HG02798 (cell line): ENCODE measurements at regions not wholly inside any gene's neighbourhood (a gene's known extent, or its start where the extent isn't known, plus 50 kb on each side); places are given as distances from the start of the nearest gene placed in this dataset.
"Not testable (repeated sequence)": the region's sequence is repeated elsewhere in the genome, so short reads cannot be mapped to it uniquely, and the experiment has no call there.

Source experiments
- ATAC-seq: cut with Tn5 transposase; IDR thresholded peaks from one replicate; pipeline ENCODE4 v1.9.1; 2021; ENCODE audit warnings: mild to moderate bottlenecking; ENCODE audit not compliant: unreplicated experiment, poor library complexity

DNA sequence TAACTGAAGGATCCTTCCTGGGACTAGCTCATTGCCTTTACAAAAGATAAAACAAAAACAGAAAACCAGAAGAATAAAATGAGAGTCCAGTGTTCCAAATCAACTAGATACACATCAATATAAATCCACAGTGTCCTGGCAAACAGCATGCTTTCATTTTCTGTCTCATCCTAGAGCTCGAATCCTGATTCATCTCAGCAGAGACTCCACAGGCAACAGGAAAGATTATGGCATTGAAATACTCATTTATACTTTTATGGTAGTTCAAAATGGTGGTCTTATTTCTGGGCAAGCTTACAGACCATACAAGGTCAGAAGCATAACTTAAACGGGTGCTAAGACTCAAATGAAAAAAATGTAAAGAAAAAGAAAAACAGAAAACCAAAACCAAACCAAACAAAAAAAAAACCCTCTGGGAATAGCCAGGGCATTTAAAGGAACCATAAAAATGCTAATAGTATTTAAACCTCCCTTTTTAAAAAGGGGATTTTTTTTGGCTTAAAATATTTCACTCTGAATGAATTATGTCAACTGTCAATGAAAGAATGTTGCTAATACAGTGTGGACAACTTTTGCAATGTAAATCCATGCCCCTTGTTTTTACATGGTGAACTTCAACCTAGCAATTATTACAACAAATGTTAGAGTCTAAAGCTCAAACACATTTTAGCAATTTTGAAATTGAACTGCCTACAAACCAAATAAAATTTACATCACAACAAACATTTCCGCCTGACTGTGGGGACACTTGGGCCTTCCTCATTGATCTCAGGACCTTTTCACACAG, 57.9 kb downstream of the GPR101 start:
- ATAC-seq: no peak

DNA sequence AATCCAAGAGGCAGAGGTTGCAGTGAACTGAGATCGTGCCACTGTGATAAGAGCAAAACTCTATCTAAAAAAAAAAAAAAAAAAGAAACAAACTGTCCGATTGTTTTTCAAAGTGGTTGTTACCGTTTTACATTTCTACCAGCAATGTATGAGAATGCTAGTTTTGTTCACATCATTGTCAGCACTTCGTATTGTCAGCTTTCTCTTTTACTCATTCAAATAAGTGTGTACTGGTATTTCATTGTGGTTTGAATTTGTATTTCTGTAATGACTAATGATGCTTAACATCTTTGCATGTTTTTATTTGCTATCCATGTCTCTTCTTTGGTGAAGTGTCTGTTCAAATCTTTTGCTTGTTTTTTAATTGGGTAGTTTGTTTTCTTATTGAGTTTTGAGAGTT, 65.8 kb downstream of the GPR101 start:
- no peak for ATAC-seq

DNA sequence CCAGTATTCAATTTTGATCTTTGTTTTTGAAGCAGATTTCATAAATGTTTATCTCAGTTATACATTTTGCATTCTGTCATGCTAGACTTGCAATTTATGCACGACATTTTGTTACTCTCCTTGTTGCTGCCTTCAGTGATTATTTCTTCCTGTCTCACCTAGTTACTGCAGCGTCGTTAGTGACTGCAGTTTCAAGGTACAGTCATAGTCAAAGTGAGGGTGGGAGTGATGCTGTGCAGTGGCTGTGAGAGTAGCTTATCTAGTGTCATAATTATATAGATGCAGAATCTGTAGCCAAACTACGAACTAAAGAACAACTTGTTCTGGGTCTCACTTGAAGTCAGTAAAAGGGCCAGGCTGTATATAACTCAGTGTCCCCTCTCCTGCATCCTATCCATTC, 69.8 kb downstream of the GPR101 start:
- ATAC-seq: no peak

- no peak for ATAC-seq
Observed at GRCh38 chrX:136961594-136962135, 72.1 kb downstream of the GPR101 start.

GRCh38 chrX:136954930-136955329, 74.4 kb upstream of the RBMX start:
- no peak for ATAC-seq

DNA sequence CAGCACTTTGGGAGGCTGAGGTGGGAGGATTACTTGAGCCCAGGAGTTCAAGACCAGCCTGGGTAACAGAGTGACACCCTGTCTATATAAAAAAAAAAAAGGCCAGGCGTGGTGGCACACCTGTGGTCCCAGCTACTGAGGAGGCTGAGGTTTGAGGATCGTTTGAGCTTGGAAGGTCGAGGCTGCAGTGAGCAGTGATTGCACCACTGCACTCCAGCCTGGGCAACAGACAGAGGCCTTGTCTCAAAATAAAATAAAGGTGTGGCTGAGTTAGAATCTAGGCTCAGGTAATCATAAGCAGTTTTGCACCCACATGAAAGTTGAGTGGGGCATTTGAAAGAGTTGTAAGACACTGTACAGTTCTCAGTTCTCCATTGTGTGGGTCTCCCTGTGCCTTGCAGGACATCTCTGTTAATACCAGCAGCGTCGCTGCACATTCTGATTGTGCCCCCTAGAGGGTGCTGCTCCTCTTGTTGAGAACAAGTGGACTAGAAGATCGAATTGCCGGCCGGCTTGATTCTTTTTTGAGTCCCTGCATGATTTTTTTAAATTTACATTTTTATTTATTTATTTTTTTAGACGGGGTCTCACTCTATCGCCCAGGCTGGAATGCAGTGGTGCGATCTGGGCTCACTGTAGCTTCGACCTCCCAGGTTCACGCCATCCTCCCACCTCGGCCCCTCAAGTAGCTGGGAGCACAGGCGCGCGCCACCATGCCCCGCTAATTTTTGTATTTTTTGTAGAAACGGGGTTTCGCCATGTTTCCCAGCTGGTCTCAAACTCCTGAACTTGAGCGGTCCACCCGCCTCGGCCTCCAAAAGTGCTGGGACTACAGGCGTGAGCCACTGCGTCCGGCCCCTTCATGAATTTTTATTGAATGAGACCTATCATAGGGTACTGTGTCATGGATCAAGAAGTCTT, 73.6 kb upstream of the RBMX start:
- ATAC-seq: peak; percentile 98

GRCh38 chrX:136950211-136950610, 69.7 kb upstream of the RBMX start:
- no peak for ATAC-seq

- ATAC-seq: no peak
Observed at GRCh38 chrX:136941396-136942337, 61.1 kb upstream of the RBMX start.

GRCh38 chrX:136936183-136936549, 55.6 kb upstream of the RBMX start:
- no peak for ATAC-seq

DNA sequence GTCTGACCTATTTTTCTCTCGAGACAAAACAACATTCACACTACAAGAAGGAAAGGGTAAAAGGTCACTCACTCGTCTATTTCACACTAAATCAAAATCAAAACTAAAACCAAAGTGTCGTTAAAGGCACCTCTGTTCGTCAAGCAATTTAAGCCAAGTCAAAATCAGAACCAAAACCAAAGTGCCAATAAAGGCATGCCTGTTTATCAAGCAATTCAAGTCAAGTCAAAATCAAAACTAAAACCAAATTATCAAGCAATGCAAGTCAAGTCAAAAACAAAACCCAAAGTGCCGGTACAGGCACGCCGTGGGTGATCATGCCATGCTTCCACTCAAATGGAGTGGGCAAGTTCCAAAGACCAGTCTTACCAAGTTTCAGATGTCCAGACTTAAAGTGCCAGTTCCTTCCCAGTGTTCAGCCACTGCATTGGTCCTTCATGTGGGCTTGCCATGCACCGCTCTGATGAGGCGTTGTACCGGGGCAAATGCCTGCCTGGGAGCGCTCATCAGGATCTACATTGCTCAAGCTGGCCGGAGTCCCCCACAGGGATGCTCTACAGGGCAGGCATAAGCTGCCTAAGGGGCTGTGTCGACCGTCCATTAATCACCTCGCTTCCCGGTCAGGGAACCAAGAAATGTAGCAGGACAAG, 55.1 kb upstream of the RBMX start:
- ATAC-seq: not testable (repeated sequence)

DNA sequence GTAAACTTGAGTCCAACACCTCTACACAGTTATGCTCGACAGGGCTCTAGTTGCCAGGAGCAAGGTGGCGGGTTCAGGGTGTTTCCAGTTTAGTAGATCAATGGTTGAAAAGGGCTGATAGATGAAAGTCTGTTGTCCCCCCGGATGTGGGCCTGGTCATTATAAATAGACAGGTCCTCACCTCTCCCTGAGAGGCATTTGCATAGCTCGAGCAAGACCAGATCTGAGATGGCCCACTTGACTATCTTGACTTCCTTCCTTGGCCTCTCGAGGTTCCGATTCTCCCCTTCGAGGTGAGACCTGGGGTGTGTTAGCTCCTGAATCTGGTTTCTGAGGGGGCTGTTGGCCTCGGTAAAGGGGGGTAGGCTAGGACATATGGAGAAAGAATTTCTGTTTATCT, 54.1 kb upstream of the RBMX start:
- ATAC-seq: not testable (repeated sequence)

DNA sequence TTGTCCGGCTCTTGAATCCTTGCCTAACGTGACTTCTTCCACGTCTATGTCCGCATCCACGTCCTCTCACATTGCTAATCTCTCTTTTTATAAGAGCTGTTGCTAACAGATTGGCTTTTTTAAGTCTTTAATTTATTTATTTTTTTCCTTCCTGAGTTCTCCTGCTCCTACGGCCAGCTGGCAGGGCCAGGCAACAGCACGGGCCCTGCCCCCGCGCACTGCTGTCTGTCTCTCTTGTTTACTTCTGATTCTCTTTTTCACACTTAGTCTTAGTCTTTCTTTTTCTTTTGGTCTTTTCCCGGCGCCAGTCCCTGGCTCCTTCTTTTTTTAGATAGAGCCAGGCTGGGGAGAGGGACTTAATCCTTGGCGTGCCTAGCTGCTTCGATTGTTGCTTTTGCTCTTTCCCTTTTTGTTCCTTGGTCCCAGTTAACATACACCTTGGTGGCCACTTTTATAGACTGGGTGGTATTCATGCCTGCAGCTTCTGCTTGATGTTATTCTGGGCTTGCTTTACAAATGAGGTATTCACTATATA, 53.2 kb upstream of the RBMX start:
- ATAC-seq: no peak

GRCh38 chrX:136931661-136932060, 51.1 kb upstream of the RBMX start:
- no peak for ATAC-seq
